CD4-positive, alpha-beta T cell treated with Interferon alpha-2 for 1 hour (primary cell): ENCODE measurements at regions not wholly inside any gene's neighbourhood (a gene's known extent, or its start where the extent isn't known, plus 50 kb on each side); places are given as distances from the start of the nearest gene placed in this dataset.
"Not testable (repeated sequence)": the region's sequence is repeated elsewhere in the genome, so short reads cannot be mapped to it uniquely, and the experiment has no call there.

Source experiments
- DNase-seq, 2 donors: peaks; one replicate each; pipeline ENCODE4 v3.0.0-alpha.2; 2020 to 2022

GRCh38 chr22:44650806-44651205 lies 51.2 kb upstream of the PRR5 start:
- no peak for DNase-seq

- no peak for DNase-seq
Measured at GRCh38 chr22:44648821-44649565, 53.0 kb upstream of the PRR5 start.

- no peak for DNase-seq
Measured at GRCh38 chr22:44648085-44648820, 53.8 kb upstream of the PRR5 start.

GRCh38 chr22:44647141-44647540 lies 54.9 kb upstream of the PRR5 start:
- no peak for DNase-seq

GRCh38 chr22:44646668-44647067 lies 55.3 kb upstream of the PRR5 start:
- DNase-seq: no peak

- no peak for DNase-seq
Measured at GRCh38 chr22:44646141-44646540, 55.9 kb upstream of the PRR5 start.

GRCh38 chr22:44645531-44645930 lies 56.5 kb upstream of the PRR5 start:
- DNase-seq: no peak

GRCh38 chr22:44645083-44645482 lies 56.9 kb upstream of the PRR5 start:
- no peak for DNase-seq

- not testable (repeated sequence) for DNase-seq
Measured at GRCh38 chr22:44643526-44644101, 58.4 kb upstream of the PRR5 start.

- DNase-seq: no peak
Measured at GRCh38 chr22:44642096-44642644, 59.8 kb upstream of the PRR5 start.

- no peak for DNase-seq
Measured at GRCh38 chr22:44640618-44641155, 61.3 kb upstream of the PRR5 start.

- no peak for DNase-seq
Measured at GRCh38 chr22:44639891-44640617, 62.0 kb upstream of the PRR5 start.

- DNase-seq: no peak
Measured at GRCh38 chr22:44638971-44639760, 62.8 kb upstream of the PRR5 start.

- not testable (repeated sequence) for DNase-seq
Measured at GRCh38 chr22:44636502-44637206, 65.3 kb upstream of the PRR5 start.

GRCh38 chr22:44635567-44635966 lies 66.4 kb upstream of the PRR5 start:
- not testable (repeated sequence) for DNase-seq

- no peak for DNase-seq
Measured at GRCh38 chr22:44634426-44635321, 67.3 kb upstream of the PRR5 start.

GRCh38 chr22:44633647-44634046 lies 68.4 kb upstream of the PRR5 start:
- DNase-seq: no peak

GRCh38 chr22:44632541-44633396 lies 69.2 kb upstream of the PRR5 start:
- DNase-seq: peak in 1 of 2 donors; percentile 35

- DNase-seq: no peak
Measured at GRCh38 chr22:44630826-44631225, 71.2 kb upstream of the PRR5 start.
